ENCODE measurements at regions not wholly inside any gene's neighbourhood (a gene's known extent, or its start where the extent isn't known, plus 50 kb on each side); places are given as distances from the start of the nearest gene placed in this dataset.

DNA sequence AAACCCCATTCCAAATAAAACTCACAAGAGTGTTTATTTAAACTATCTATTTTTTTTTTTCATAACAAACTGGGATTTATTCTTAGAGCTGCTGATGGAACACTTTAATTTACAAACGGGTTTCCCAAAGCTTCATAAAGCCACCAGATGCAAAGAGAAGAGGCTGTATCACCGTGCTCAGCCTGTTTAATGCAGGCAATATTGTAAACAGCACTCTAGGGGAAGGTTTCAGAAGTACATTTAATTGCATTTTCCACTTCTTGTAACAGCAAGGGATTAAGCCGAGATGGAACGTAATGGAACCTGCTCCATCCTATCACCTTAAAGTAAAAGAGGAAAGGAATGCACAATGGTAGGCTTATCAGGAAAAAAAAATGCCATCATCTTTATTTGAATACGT lies 550.6 kb upstream of the ARGLU1 start:
- CTCF ChIA-PET, result interaction anchor here (1.0 kb wide), 1 partner anchor 27 kb away, joined by 3 read pairs; no protein-coding TSS in a partner anchor
- FAIRE-seq (no peak), DNase-seq (ENCODE audit: low read depth, low spot score) (no peak)
- dilution Hi-C loops (cut with MboI; ENCODE audit: extremely low pct_ligation_motif_present, low sequenced_read_pairs) (no loop called here), intact Hi-C loops (cut with micrococcal nuclease) (loop anchor here (10.0 kb wide), 1 partner anchor 1114 kb away; no protein-coding TSS in a partner anchor)
- BruUV-seq (replicated peaks), result no TSS peak
- no peak overlapping the region for H2AFZ ChIP-seq (ENCODE audit: low read depth, low read length)
- H3K4me2 ChIP-seq (ENCODE audit: insufficient read depth, low read length), result no peak overlapping the region
- H3K9me1 ChIP-seq (replicated peaks; ENCODE audit: control insufficient read depth, extremely low read depth, insufficient read depth, low read length), result no peaks in the 10 kb centered on the region
- peaks cover 0 to 3% of the 10 kb centered on the region in 2 experiments for H3K27me3 ChIP-seq (ENCODE audit: control insufficient read depth in 2 of 2, insufficient read depth in 2 of 2, low read length in 2 of 2)
- POLR2A ChIA-PET, result no interaction called here
- no peaks in the 10 kb centered on the region for H3K36me3 ChIP-seq (ENCODE audit: control insufficient read depth in 2 of 2, extremely low read depth in 1 of 2, insufficient read depth in 2 of 2, low read length in 2 of 2)
- H3K9ac ChIP-seq (replicated peaks; ENCODE audit: extremely low read depth, insufficient read depth, low read length), result no peak overlapping the region
- H3K27ac ChIP-seq (ENCODE audit: insufficient read depth, low read depth, low read length), result no peak overlapping the region
- H3K9me3 ChIP-seq (replicated peaks; ENCODE audit: control insufficient read depth, insufficient read depth, low read length), result no peaks in the 10 kb centered on the region
- no peaks in the 10 kb centered on the region for H3K79me2 ChIP-seq (ENCODE audit: control insufficient read depth, insufficient read depth, low read length)
- no peak for TF ChIP-seq CTCF (IDR thresholded peaks at IDR 0.05; ENCODE audit: extremely low read depth in 1 of 2, insufficient read depth in 1 of 2, low read depth in 1 of 2, low read length in 2 of 2)
- no peak for TF ChIP-seq FOS (IDR thresholded peaks at IDR 0.05; ENCODE audit: borderline replicate concordance, insufficient read depth, low read length)
- no peak for TF ChIP-seq MAX (IDR thresholded peaks at IDR 0.05; ENCODE audit: insufficient read depth, insufficient read length)
- no peak for TF ChIP-seq MYC (IDR thresholded peaks at IDR 0.05; ENCODE audit: low read depth, low read length)
- TF ChIP-seq POLR2AphosphoS5 (IDR thresholded peaks at IDR 0.05; ENCODE audit: insufficient read depth, low read depth, low read length), result no peak
- TF ChIP-seq EZH2 (IDR thresholded peaks at IDR 0.05; ENCODE audit: borderline replicate concordance, low read depth, low read length, severe bottlenecking), result no peak
- TF ChIP-seq POLR2A (IDR thresholded peaks at IDR 0.05; ENCODE audit: low read depth, low read length), result no peak
- TF ChIP-seq GATA2 (IDR thresholded peaks at IDR 0.05; ENCODE audit: insufficient read depth, insufficient read length, low read depth, low read length), result no peak
- no peak for TF ChIP-seq JUN (IDR thresholded peaks at IDR 0.05; ENCODE audit: borderline replicate concordance, insufficient read depth, insufficient read length, low read depth)
- no peaks in the 10 kb centered on the region for H4K20me1 ChIP-seq (replicated peaks; ENCODE audit: control insufficient read depth, extremely low read depth, insufficient read depth, low read length)
- no peaks in the 10 kb centered on the region for H3K4me1 ChIP-seq (ENCODE audit: control insufficient read depth, extremely low read depth, insufficient read depth, low read length)
- H3K4me3 ChIP-seq (replicated peaks in 1 of 3; ENCODE audit: insufficient read depth in 1 of 3, low read depth in 1 of 3, low read length in 3 of 3), result no peak overlapping the region
